ENCODE measurements at regions not wholly inside any gene's neighbourhood (a gene's known extent, or its start where the extent isn't known, plus 50 kb on each side); places are given as distances from the start of the nearest gene placed in this dataset.
A peak's percentile ranks its signal among the peaks of the same experiment; 100 is the strongest.

DNA sequence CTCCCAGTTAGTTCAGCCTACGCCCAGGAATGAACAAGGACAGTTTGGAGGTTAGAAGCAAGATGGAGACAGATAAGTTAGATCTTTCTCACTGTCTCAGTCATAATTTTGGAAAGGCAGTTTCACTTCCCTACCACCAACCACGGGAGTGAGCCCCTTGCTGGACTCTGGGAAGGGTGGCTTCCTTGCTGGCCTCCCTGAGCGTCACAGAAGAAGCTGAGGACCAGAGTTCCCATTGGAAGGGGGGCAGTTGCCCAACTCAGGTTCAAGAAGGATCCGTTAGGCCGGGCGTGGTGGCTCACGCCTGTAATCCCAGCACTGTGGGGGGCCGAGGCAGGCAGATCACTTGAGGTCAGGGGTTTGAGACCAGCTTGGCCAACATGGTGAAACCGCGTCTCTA is 106.2 kb upstream of the MAX start:
- DNase-seq: no peak
- H3K9ac ChIP-seq: no peak overlapping the region
- peaks cover 26% of the 10 kb centered on the region for H3F3A ChIP-seq (ENCODE audit: insufficient read depth)
- no peaks in the 10 kb centered on the region for H3K9me3 ChIP-seq (ENCODE audit: low read depth)
- no peak overlapping the region for H2AFZ ChIP-seq
- H3K27me3 ChIP-seq (replicated peaks; ENCODE audit: insufficient read depth): no peaks in the 10 kb centered on the region
- H3K4me3 ChIP-seq: no peak overlapping the region
- no peaks in the 10 kb centered on the region for H3K9me2 ChIP-seq (ENCODE audit: insufficient read depth)
- no peaks in the 10 kb centered on the region for H3K79me2 ChIP-seq (ENCODE audit: insufficient read depth)
- H3K27ac ChIP-seq: no peak overlapping the region
- H3K4me2 ChIP-seq (ENCODE audit: unreplicated experiment): no peak overlapping the region
- in situ Hi-C loops (cut with MboI): no loop called here
- TF ChIP-seq EZH2 (IDR thresholded peaks at IDR 0.05; ENCODE audit: insufficient read depth, poor library complexity, severe bottlenecking) (no peak), EZH2phosphoT487 (IDR thresholded peaks at IDR 0.05; ENCODE audit: insufficient read depth, low read depth) (no peak)
- H3K4me1 ChIP-seq (ENCODE audit: insufficient read depth): peaks cover 34% of the 10 kb centered on the region
- 85 to 92% methylated on average over 10 of the region's 10 CpGs for WGBS, 2 experiments (ENCODE audit: low coverage in 1 of 2, low lambda C conversion rate in 2 of 2, missing lambda C conversion rate in 2 of 2)
- no peaks in the 10 kb centered on the region for H4K20me1 ChIP-seq (ENCODE audit: insufficient read depth)
- no peaks in the 10 kb centered on the region for H3K36me3 ChIP-seq (ENCODE audit: low read depth)

DNA sequence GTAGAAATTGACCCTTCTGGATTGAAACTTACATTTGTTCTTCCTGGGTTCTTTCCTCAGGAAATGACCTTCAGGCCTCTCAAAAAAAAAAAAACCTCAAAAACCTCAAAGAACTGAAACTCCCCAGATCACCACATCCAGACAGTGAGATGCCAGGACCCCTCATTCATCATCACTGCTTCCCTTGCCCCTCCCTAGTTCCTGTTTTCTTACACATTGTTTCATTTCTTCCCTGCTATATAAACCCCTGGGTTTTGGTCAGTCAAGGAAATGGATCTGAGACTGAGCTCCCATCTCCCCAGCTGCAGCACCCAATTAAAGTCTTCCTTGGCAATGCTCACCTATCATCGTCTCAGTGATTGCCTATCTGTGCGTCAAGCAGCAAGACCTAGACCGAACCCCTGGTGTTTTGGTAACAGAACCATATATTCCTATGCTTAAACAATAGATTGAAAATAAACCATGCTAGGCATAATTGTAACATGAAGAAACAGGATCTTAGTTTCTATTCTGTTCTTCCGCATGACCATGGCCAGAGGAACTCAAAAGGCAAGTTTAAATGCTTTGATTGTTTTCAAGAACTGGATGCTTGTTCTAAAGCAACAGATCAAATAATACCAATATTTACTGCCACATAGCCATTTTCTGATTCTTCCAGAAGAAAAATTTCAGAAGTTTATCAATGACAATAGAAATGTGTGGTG is 108.0 kb upstream of the MAX start:
- 72 to 78% methylated on average over 4 of the region's 4 CpGs for WGBS, 2 experiments (ENCODE audit: low coverage in 1 of 2, low lambda C conversion rate in 2 of 2, missing lambda C conversion rate in 2 of 2)
- H3F3A ChIP-seq (ENCODE audit: insufficient read depth): peaks cover 26% of the 10 kb centered on the region
- in situ Hi-C loops (cut with MboI): no loop called here
- peak overlapping the region; percentile 76 for H3K4me2 ChIP-seq (ENCODE audit: unreplicated experiment)
- TF ChIP-seq EZH2 (IDR thresholded peaks at IDR 0.05; ENCODE audit: insufficient read depth, poor library complexity, severe bottlenecking) (no peak), EZH2phosphoT487 (IDR thresholded peaks at IDR 0.05; ENCODE audit: insufficient read depth, low read depth) (no peak)
- peak overlapping the region; percentile 68; the same call in 1 of the 2 replicates for H3K9ac ChIP-seq
- peak overlapping the region; percentile 84 for H2AFZ ChIP-seq
- H3K9me3 ChIP-seq (ENCODE audit: low read depth): no peaks in the 10 kb centered on the region
- no peak overlapping the region for H3K4me3 ChIP-seq
- no peak for DNase-seq
- no peaks in the 10 kb centered on the region for H4K20me1 ChIP-seq (ENCODE audit: insufficient read depth)
- no peaks in the 10 kb centered on the region for H3K27me3 ChIP-seq (replicated peaks; ENCODE audit: insufficient read depth)
- H3K36me3 ChIP-seq (ENCODE audit: low read depth): no peaks in the 10 kb centered on the region
- no peaks in the 10 kb centered on the region for H3K79me2 ChIP-seq (ENCODE audit: insufficient read depth)
- peaks cover 34% of the 10 kb centered on the region for H3K4me1 ChIP-seq (ENCODE audit: insufficient read depth)
- H3K27ac ChIP-seq: peak overlapping the region; percentile 81
- no peaks in the 10 kb centered on the region for H3K9me2 ChIP-seq (ENCODE audit: insufficient read depth)

DNA sequence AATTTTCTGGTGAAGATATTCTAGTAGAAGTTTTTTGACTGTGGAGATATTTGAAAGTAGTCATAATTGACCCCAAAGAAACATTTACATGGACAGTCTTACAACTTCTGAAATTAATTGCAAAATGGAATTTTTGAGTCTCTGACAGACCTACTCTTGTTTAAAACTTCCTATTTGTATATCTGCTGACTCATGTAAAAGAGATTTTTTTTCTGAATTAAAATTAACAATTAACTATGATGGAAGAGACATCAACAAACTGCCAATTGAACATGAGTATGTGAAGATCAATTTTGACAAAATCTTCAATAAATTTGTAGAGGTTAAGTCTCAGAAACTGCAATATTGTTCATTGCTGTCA is 108.5 kb upstream of the MAX start:
- no peaks in the 10 kb centered on the region for H3K79me2 ChIP-seq (ENCODE audit: insufficient read depth)
- peak overlapping the region; percentile 46; the same call in 1 of the 2 replicates for H3K4me3 ChIP-seq
- H2AFZ ChIP-seq: peak overlapping the region; percentile 84
- peaks cover 25% of the 10 kb centered on the region for H3F3A ChIP-seq (ENCODE audit: insufficient read depth)
- H3K27ac ChIP-seq: peak overlapping the region; percentile 81
- H3K9me2 ChIP-seq (ENCODE audit: insufficient read depth): no peaks in the 10 kb centered on the region
- H4K20me1 ChIP-seq (ENCODE audit: insufficient read depth): no peaks in the 10 kb centered on the region
- H3K4me2 ChIP-seq (ENCODE audit: unreplicated experiment): peak overlapping the region; percentile 76
- H3K9ac ChIP-seq: peak overlapping the region; percentile 68
- DNase-seq: peak; percentile 32
- H3K4me1 ChIP-seq (ENCODE audit: insufficient read depth): peaks cover 32% of the 10 kb centered on the region
- H3K36me3 ChIP-seq (ENCODE audit: low read depth): no peaks in the 10 kb centered on the region
- no peak for TF ChIP-seq EZH2phosphoT487 (IDR thresholded peaks at IDR 0.05; ENCODE audit: insufficient read depth, low read depth)
- TF ChIP-seq EZH2 (IDR thresholded peaks at IDR 0.05; ENCODE audit: insufficient read depth, poor library complexity, severe bottlenecking): no peak
- no peaks in the 10 kb centered on the region for H3K9me3 ChIP-seq (ENCODE audit: low read depth)
- H3K27me3 ChIP-seq (replicated peaks; ENCODE audit: insufficient read depth): no peaks in the 10 kb centered on the region
- in situ Hi-C loops (cut with MboI): no loop called here

DNA sequence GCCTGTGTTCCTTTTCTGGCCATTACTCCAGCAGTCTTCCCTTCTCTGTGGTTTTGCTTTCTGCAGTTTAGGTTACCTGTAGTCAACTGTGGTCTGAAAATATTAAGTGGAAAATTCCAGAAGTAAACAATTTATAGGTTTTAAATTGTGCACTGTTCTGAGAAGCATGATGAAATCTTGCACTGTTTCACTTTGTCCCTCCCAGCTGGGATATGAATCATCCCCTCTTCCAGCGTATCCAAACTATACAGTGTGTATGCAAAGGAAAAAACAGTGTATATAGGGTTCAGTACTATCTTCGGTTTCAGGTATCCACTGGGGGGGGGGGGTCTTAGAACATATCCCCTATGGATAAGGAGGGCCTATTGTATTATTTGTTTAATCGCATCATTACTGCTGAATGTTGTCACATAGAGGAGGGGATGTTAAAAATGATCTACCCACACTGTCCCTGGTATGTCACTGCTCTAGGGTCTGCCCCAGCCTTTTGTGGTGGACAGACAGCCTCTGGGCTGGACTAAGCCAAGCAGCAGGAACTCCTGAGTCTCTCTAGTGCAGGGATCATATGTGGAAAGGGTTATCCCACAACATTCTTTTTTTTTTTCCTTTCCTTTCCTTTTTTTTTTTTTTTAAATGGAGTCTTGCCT is 109.1 kb upstream of the MAX start:
- Histone ChIP-seq H3K9me2 (ENCODE audit: insufficient read depth) (no peaks in the 10 kb centered on the region), H3K9ac (peak overlapping the region; percentile 68), H3K36me3 (ENCODE audit: low read depth) (no peaks in the 10 kb centered on the region), H3K4me3 (peak overlapping the region; percentile 46; the same call in 1 of the 2 replicates), H4K20me1 (ENCODE audit: insufficient read depth) (no peaks in the 10 kb centered on the region), H3F3A (ENCODE audit: insufficient read depth) (peaks cover 20% of the 10 kb centered on the region), H3K9me3 (ENCODE audit: low read depth) (no peaks in the 10 kb centered on the region), H3K4me1 (ENCODE audit: insufficient read depth) (peaks cover 27% of the 10 kb centered on the region), H2AFZ (peak overlapping the region; percentile 84), H3K4me2 (ENCODE audit: unreplicated experiment) (peak overlapping the region; percentile 76), H3K27ac (peak overlapping the region; percentile 81), H3K27me3 (replicated peaks; ENCODE audit: insufficient read depth) (no peaks in the 10 kb centered on the region), H3K79me2 (ENCODE audit: insufficient read depth) (no peaks in the 10 kb centered on the region)
- no peak for TF ChIP-seq EZH2phosphoT487 (IDR thresholded peaks at IDR 0.05; ENCODE audit: insufficient read depth, low read depth)
- no peak for TF ChIP-seq EZH2 (IDR thresholded peaks at IDR 0.05; ENCODE audit: insufficient read depth, poor library complexity, severe bottlenecking)
- 34 to 46% methylated on average over 3 of the region's 3 CpGs for WGBS, 2 experiments (ENCODE audit: low coverage in 1 of 2, low lambda C conversion rate in 2 of 2, missing lambda C conversion rate in 2 of 2)
- in situ Hi-C loops (cut with MboI): no loop called here
- DNase-seq: peak; percentile 85
